ENCODE measurements at regions not wholly inside any gene's neighbourhood (a gene's known extent, or its start where the extent isn't known, plus 50 kb on each side); places are given as distances from the start of the nearest gene placed in this dataset.

DNA sequence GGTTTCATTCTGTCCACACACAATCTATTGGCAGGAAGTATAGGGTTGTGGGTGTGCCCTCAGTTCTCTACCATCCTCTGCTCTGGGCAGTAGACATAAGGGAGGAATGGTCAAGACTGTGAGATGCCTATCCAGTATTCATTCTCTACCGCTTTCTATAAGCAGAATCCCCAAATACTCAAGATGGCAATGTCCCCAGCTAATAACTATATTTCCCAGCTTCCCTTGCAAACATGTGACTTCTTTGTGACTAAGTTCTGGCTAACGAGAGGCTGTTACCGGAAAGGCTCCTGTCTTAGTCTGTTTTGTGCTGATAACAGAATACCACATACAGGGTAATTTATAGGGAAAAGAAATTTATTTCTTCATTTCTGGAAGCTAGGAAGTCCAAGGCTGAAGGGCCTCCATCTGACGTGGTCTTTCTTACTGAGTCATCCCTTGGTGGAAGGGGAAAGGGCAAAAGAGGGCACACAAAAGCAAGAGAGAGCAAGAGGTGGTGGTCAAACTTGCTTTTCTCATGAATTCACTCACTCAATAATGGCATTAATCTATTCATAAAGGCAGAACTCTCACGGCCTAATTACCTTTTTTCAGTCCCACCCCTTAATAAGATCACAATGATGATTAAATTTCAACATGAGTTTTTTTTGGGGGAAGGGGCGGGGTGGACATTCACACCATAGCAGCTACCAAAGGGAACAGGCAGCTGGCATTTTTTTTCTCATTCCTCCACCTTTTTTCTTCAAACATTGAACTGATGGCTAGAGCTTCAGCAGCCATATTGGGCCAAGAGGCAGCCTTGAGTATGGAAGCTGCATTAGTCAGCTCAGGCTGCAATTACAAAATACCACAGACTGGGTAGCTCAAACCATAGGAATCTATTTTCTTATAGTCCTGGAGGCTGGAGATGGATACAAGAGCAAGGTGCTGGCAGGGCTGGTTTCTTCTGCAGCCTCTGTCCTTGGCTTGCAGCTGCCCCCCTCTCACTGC, 109.7 kb upstream of the OR9Q1 start:
- no peak for TF ChIP-seq CTCF (conservative IDR thresholded peaks at IDR 0.05; ENCODE audit: low read depth, low read length)
- H3K4me3 ChIP-seq (ENCODE audit: low read depth, low read length) = no peak overlapping the region
- no peak for DNase-seq (ENCODE audit: low read depth)

DNA sequence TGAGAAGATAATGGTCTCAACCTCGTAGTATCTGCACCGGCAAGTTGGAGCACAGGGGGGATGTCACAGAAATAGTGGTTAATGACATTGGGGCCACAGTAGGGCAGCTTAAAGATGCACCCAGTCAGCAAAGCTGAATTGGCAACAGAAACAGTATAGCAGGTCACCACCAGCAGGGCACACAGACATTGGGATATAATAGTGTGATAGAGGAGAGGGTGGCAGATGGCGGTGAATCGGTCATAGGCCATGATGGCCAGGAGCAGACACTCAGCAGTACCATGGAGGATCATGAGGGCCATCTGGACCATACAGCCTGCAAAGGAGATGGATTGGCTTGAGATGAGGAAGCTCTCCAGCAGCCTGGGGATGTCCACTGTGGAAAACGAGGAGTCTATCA, 106.0 kb upstream of the OR9Q1 start:
- DNase-seq (ENCODE audit: low read depth) = no peak
- no peak for TF ChIP-seq CTCF (conservative IDR thresholded peaks at IDR 0.05; ENCODE audit: low read depth, low read length)
- H3K4me3 ChIP-seq (ENCODE audit: low read depth, low read length) = no peak overlapping the region

DNA sequence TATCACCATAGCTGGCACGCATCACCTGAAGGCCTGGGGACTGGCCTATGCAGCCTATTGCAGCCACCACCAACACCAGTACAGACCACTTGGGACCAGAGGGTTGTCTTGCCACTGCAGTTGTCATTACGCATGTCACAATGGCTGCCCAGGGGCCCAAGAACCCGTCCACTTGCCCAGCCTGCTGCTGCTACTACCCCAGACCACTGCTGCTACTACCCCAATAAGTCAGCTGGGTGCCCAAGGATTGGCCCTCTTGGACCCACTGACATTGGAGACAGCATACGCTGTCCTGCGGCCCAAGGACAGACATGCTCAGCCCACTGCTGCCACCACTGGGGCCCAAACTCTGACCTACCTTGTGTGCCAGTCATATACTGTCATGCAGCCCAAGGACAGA, 102.7 kb upstream of the OR9Q1 start:
- H3K4me3 ChIP-seq (ENCODE audit: low read depth, low read length) = no peak overlapping the region
- DNase-seq (ENCODE audit: low read depth) = no peak
- TF ChIP-seq CTCF (conservative IDR thresholded peaks at IDR 0.05; ENCODE audit: low read depth, low read length) = no peak

DNA sequence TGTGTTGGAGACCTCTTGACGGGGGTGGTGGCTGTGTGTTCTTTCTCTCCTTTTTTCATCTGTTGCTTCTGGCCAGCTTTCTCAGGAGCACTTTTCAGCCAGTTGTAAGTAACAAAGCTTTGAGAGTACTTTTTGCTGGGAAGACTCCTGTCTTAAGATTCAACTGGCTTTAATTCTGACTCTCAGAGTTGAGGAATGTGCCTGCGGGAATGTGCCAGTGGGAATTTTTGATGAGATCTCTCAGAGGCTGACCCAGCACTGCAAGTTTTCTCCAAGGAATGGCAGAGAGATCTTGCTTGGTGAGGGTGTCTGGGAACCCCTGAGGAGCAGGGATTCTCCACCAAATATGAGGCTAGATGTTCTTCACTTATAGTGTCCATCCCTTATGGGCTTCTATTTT, 91.6 kb upstream of the OR9Q1 start:
- no peak overlapping the region for H3K4me3 ChIP-seq (ENCODE audit: low read depth, low read length)
- TF ChIP-seq CTCF (conservative IDR thresholded peaks at IDR 0.05; ENCODE audit: low read depth, low read length) = no peak
- no peak for DNase-seq (ENCODE audit: low read depth)

GRCh38 chr11:57935402-57936049, 88.2 kb upstream of the OR9Q1 start:
- TF ChIP-seq CTCF (conservative IDR thresholded peaks at IDR 0.05; ENCODE audit: low read depth, low read length) = no peak
- DNase-seq (ENCODE audit: low read depth) = no peak
- no peak overlapping the region for H3K4me3 ChIP-seq (ENCODE audit: low read depth, low read length)

GRCh38 chr11:57936050-57936418, 87.6 kb upstream of the OR9Q1 start:
- no peak for DNase-seq (ENCODE audit: low read depth)
- no peak for TF ChIP-seq CTCF (conservative IDR thresholded peaks at IDR 0.05; ENCODE audit: low read depth, low read length)
- no peak overlapping the region for H3K4me3 ChIP-seq (ENCODE audit: low read depth, low read length)
